Body of pancreas (tissue), 4 donors: ENCODE measurements at regions not wholly inside any gene's neighbourhood (a gene's known extent, or its start where the extent isn't known, plus 50 kb on each side); places are given as distances from the start of the nearest gene placed in this dataset.

Experiments used
- POLR2A ChIP-seq, 3 donors: fragments of 450-650 bp; IDR thresholded peaks; one replicate each; pipeline ENCODE4 v1.6.1; 2016; ENCODE audit warnings: antibody characterized with exemption in 3 of 3, mild to moderate bottlenecking in 2 of 3
- TF ChIP-seq, protein P1 (sequence below), 7 experiments: fragments of 450-650 bp in 4 of 7; fragments of 200-600 bp in 3 of 7; sonication (generic) in 3 of 7; IDR thresholded peaks; one replicate each; pipeline ENCODE4 v1.5.1; 2016 to 2019; ENCODE audit warnings: antibody characterized with exemption in 7 of 7

DNA sequence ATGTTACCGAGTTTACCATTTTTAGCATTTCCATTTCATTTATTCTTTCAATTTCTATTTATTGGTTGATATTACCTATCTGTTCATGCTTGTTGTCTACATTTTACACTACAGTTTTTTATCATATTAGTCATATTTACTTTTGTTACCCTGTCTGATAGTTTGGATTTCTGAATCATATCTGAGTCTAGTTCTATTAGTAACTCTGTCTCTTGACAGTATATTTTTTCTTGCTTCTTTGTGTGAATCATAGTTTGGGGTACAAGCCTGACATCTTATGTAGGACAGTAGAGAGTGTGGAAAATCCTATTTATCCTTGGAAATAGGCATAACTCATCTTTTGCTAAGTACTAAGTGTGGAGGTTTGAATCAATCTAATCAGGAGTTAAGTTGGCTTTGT lies 263.9 kb upstream of the SESN3 start:
- TF ChIP-seq, protein P1, sequence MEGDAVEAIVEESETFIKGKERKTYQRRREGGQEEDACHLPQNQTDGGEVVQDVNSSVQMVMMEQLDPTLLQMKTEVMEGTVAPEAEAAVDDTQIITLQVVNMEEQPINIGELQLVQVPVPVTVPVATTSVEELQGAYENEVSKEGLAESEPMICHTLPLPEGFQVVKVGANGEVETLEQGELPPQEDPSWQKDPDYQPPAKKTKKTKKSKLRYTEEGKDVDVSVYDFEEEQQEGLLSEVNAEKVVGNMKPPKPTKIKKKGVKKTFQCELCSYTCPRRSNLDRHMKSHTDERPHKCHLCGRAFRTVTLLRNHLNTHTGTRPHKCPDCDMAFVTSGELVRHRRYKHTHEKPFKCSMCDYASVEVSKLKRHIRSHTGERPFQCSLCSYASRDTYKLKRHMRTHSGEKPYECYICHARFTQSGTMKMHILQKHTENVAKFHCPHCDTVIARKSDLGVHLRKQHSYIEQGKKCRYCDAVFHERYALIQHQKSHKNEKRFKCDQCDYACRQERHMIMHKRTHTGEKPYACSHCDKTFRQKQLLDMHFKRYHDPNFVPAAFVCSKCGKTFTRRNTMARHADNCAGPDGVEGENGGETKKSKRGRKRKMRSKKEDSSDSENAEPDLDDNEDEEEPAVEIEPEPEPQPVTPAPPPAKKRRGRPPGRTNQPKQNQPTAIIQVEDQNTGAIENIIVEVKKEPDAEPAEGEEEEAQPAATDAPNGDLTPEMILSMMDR (IDR thresholded peaks at IDR 0.05): no peak
- no peak for TF ChIP-seq POLR2A (IDR thresholded peaks at IDR 0.05)
